Esophagus squamous epithelium (tissue), 4 donors: ENCODE measurements at regions not wholly inside any gene's neighbourhood (a gene's known extent, or its start where the extent isn't known, plus 50 kb on each side); places are given as distances from the start of the nearest gene placed in this dataset.

Experiments used
- POLR2A ChIP-seq, 4 donors: fragments of 450-650 bp; IDR thresholded peaks; one replicate each; pipeline ENCODE4 v1.6.1; 2017; ENCODE audit warnings: antibody characterized with exemption in 4 of 4, mild to moderate bottlenecking in 4 of 4, moderate library complexity in 3 of 4
- TF ChIP-seq, protein P1 (sequence below), 6 experiments: fragments of 450-650 bp in 4 of 6; fragments of 200-600 bp in 2 of 6; sonication (generic) in 2 of 6; IDR thresholded peaks; one replicate each; pipeline ENCODE4 v1.5.1; 2016 to 2019; ENCODE audit warnings: antibody characterized with exemption in 6 of 6, mild to moderate bottlenecking in 4 of 6, moderate library complexity in 4 of 6

DNA sequence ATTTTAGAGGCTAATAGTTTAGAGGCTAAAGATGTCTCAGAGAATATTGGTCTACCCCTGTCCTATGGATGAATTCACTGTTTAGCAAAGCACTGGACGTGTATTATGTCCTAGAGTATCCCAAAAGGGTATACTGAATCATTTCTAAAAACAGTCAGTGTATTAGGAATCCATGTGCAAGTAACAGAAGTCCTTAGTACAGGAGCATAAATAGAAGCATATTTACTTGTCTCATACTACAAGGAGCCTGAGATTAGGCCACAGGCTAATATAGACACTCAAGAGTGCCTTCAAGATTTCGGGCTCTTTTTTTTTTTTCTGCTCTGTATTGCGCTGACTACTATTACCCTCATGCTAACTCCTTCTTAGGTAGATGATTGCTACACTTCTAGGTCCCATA lies 518.9 kb downstream of the USP25 start:
- no peak for TF ChIP-seq POLR2A (IDR thresholded peaks at IDR 0.05)
- TF ChIP-seq, protein P1, sequence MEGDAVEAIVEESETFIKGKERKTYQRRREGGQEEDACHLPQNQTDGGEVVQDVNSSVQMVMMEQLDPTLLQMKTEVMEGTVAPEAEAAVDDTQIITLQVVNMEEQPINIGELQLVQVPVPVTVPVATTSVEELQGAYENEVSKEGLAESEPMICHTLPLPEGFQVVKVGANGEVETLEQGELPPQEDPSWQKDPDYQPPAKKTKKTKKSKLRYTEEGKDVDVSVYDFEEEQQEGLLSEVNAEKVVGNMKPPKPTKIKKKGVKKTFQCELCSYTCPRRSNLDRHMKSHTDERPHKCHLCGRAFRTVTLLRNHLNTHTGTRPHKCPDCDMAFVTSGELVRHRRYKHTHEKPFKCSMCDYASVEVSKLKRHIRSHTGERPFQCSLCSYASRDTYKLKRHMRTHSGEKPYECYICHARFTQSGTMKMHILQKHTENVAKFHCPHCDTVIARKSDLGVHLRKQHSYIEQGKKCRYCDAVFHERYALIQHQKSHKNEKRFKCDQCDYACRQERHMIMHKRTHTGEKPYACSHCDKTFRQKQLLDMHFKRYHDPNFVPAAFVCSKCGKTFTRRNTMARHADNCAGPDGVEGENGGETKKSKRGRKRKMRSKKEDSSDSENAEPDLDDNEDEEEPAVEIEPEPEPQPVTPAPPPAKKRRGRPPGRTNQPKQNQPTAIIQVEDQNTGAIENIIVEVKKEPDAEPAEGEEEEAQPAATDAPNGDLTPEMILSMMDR (IDR thresholded peaks at IDR 0.05) = no peak
